Esophagus squamous epithelium (tissue), 5 donors: ENCODE measurements at regions not wholly inside any gene's neighbourhood (a gene's known extent, or its start where the extent isn't known, plus 50 kb on each side); places are given as distances from the start of the nearest gene placed in this dataset.

Source experiments
- DNase-seq: peaks from one replicate; lab custom pipeline; 2025; lab: John Stamatoyannopoulos, UW
- H3K27ac ChIP-seq, 4 donors: fragments of 200-600 bp; sonication (generic); one replicate each; pipeline ENCODE4 v1.5.1; 2016 to 2019; ENCODE audit warnings: mild to moderate bottlenecking in 1 of 4
- H3K27me3 ChIP-seq, 4 donors: fragments of 200-600 bp; sonication (generic); 1 replicate in 3 of 4; 2 replicates in 1 of 4; pipeline versions ENCODE4 v1.5.1 to v1.6.0; 2017 to 2021; ENCODE audit warnings: antibody characterized with exemption in 1 of 4
- H3K36me3 ChIP-seq, 3 donors: fragments of 200-600 bp; sonication (generic); one replicate each; pipeline ENCODE4 v1.5.1; 2016 to 2019
- H3K4me1 ChIP-seq, 3 donors: fragments of 200-600 bp; sonication (generic); one replicate each; pipeline ENCODE4 v1.5.1; 2017 to 2019
- H3K4me3 ChIP-seq, 4 donors: fragments of 200-600 bp; sonication (generic); 1 replicate in 3 of 4; 2 replicates in 1 of 4; pipeline ENCODE4 v1.5.1; 2016 to 2019; ENCODE audit warnings: mild to moderate bottlenecking in 2 of 4, moderate library complexity in 1 of 4
- H3K9me3 ChIP-seq, 3 donors: fragments of 200-600 bp; sonication (generic); one replicate each; pipeline ENCODE4 v1.5.1; 2016 to 2019
- POLR2A ChIP-seq, 4 donors: fragments of 450-650 bp; IDR thresholded peaks; one replicate each; pipeline ENCODE4 v1.6.1; 2017; ENCODE audit warnings: antibody characterized with exemption in 4 of 4, mild to moderate bottlenecking in 4 of 4, moderate library complexity in 3 of 4
- WGBS, 2 donors: methylation state at CpG; one replicate each; pipeline ENCODE4 v1.1.5; 2018; 5-methylcytosine and 5-hydroxymethylcytosine counted together
- intact Hi-C: fragments of 100-400 bp; cut with DNase I; formaldehyde crosslinking; loops from one replicate; pipeline ENCODE4 v1.15.0; 2022
- TF ChIP-seq, protein P1 (sequence below), 6 experiments: fragments of 450-650 bp in 4 of 6; fragments of 200-600 bp in 2 of 6; sonication (generic) in 2 of 6; IDR thresholded peaks; one replicate each; pipeline ENCODE4 v1.5.1; 2016 to 2019; ENCODE audit warnings: antibody characterized with exemption in 6 of 6, mild to moderate bottlenecking in 4 of 6, moderate library complexity in 4 of 6
- donor health status: DM: yes; HTN: yes; CAD: no.

DNA sequence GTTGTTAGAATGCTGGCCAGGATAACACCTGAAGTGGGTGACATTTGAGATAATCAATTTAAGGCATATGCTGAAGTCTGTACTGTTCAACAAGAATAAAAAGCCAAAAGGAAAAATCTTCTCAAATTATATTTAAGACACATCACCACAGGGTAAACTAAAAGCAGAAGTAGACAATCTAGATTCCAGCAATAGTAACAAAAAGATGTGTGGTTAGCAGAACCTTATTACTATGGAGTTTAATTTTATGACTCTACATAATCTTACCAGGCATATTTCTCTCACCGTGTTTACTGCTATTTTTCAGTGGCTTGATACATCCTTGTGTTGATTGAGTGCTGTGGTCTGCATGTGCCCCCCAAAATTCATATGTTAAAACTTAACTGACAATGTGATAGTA is 300.4 kb upstream of the ZP4 start:
- no peak for DNase-seq
- no peak overlapping the region for H3K27ac ChIP-seq
- H3K27me3 ChIP-seq, result no peaks in the 10 kb centered on the region
- H3K4me1 ChIP-seq, result peaks cover 0 to 7% (median 0%) of the 10 kb centered on the region in 3 donors
- H3K36me3 ChIP-seq, result no peaks in the 10 kb centered on the region
- WGBS, 2 donors, result 60 to 71% methylated on average over 1 of the region's 1 CpG
- no peak overlapping the region for H3K4me3 ChIP-seq
- TF ChIP-seq, protein P1, sequence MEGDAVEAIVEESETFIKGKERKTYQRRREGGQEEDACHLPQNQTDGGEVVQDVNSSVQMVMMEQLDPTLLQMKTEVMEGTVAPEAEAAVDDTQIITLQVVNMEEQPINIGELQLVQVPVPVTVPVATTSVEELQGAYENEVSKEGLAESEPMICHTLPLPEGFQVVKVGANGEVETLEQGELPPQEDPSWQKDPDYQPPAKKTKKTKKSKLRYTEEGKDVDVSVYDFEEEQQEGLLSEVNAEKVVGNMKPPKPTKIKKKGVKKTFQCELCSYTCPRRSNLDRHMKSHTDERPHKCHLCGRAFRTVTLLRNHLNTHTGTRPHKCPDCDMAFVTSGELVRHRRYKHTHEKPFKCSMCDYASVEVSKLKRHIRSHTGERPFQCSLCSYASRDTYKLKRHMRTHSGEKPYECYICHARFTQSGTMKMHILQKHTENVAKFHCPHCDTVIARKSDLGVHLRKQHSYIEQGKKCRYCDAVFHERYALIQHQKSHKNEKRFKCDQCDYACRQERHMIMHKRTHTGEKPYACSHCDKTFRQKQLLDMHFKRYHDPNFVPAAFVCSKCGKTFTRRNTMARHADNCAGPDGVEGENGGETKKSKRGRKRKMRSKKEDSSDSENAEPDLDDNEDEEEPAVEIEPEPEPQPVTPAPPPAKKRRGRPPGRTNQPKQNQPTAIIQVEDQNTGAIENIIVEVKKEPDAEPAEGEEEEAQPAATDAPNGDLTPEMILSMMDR (IDR thresholded peaks at IDR 0.05), result no peak
- no peak for TF ChIP-seq POLR2A (IDR thresholded peaks at IDR 0.05)
- intact Hi-C loops, result no loop called here
- H3K9me3 ChIP-seq, result no peaks in the 10 kb centered on the region

DNA sequence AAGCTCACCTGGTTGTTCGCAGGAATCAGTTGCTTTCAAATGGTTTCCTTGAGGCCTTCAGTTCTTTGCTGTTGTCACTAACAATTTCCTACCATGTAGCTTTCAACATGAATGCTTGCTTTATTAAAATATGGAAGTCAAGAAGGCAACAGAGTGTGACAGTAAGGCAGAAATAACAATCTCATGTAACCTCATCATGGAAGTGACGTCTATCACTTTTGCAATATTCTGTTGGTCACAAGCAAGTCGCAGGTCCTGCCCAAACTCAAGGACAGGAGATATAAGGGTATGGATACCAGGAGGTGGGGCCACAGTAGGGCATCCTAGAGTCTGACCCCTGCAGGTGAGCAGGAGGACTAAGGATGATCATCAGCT is 296.8 kb upstream of the ZP4 start:
- peaks cover 0 to 3% (median 0%) of the 10 kb centered on the region in 3 donors for H3K9me3 ChIP-seq
- no peak overlapping the region for H3K4me3 ChIP-seq
- WGBS, 2 donors, result 77 to 94% methylated on average over 2 to 3 of the region's 3 CpGs
- H3K36me3 ChIP-seq, result no peaks in the 10 kb centered on the region
- TF ChIP-seq, protein P1 (IDR thresholded peaks at IDR 0.05), result no peak
- no peak for TF ChIP-seq POLR2A (IDR thresholded peaks at IDR 0.05)
- intact Hi-C loops, result no loop called here
- H3K27me3 ChIP-seq, result no peaks in the 10 kb centered on the region
- no peak for DNase-seq
- no peaks in the 10 kb centered on the region for H3K4me1 ChIP-seq
- no peak overlapping the region for H3K27ac ChIP-seq

DNA sequence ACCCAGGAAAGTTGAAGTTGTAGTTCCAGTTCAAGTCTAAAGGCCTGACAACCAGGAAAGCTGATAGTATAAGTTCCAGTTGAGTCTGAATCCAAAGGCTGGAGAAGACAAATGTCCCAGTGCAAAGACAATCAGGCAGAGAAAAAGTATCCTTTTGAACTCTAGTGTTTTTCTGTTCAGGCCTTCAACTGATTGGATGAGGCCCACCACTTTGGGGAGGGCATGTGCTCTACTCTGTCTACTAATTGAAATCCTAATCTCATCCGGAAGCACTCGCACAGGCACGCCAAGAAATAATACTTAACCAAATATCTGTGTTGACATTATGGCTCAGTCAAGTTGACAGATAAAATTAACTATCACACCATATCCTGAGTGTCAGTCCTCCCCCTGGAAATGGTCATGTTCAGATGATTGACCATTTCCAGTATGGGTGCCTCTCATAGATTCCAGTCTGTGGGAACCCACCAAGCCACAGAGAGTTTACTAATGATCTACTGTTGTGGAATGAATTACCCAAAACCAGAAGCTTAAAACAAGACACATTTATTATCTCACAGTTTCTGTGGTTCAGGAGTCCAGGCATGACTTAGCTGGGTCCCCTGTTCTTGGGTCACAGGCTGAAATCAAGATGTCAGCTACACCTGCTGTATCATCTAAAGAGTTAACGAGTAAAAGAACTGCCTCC is 296.3 kb upstream of the ZP4 start:
- H3K36me3 ChIP-seq, result no peaks in the 10 kb centered on the region
- peaks cover 0 to 7% (median 4%) of the 10 kb centered on the region in 3 donors for H3K9me3 ChIP-seq
- TF ChIP-seq POLR2A (IDR thresholded peaks at IDR 0.05), result no peak
- TF ChIP-seq, protein P1 (IDR thresholded peaks at IDR 0.05), result no peak
- no peaks in the 10 kb centered on the region for H3K27me3 ChIP-seq
- no peak overlapping the region for H3K27ac ChIP-seq
- no peak overlapping the region for H3K4me3 ChIP-seq
- intact Hi-C loops, result no loop called here
- no peak for DNase-seq
- WGBS, 2 donors, result 63 to 85% methylated on average over 4 of the region's 4 CpGs
- H3K4me1 ChIP-seq, result no peaks in the 10 kb centered on the region

DNA sequence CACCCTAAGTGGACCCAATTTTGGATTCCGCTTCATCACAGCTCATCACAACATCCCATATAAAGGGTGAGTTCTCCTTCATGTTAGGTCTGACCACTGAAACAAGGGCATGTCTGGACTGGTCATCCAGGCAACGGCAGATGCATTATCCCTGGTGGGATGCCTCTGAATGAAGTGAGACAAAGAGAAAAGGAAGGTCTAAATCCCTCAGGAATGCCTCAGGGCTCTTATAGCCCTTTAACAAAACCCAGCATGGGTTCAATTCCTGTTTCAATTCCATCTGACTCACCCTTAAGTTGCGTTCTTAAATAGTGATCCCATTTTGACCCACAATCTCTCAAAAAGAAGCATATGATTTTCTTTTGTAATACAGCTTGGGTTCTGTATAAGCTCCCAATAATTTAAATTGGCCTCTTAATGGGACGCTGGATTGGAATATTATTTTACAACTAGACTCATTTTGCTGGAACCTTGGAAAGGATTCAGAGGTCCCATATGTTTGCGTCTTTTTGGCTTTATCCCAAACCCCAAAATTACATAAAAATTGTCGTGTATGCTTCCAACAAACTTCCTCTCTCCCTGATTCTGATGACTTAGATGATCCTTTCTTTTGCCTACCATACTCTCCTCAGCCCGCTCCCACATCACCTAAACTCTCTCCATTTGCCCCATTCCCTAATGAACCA is 287.4 kb upstream of the ZP4 start:
- Histone ChIP-seq H3K4me1 (peaks cover 0 to 13% (median 0%) of the 10 kb centered on the region in 3 donors), H3K27ac (no peak overlapping the region), H3K27me3 (no peaks in the 10 kb centered on the region), H3K4me3 (no peak overlapping the region), H3K9me3 (peaks cover 0 to 13% (median 7%) of the 10 kb centered on the region in 3 donors), H3K36me3 (no peaks in the 10 kb centered on the region)
- intact Hi-C loops, result no loop called here
- 50 to 56% methylated on average over 6 to 7 of the region's 7 CpGs for WGBS, 2 donors
- TF ChIP-seq, protein P1 (IDR thresholded peaks at IDR 0.05), result no peak
- TF ChIP-seq POLR2A (IDR thresholded peaks at IDR 0.05), result no peak
- no peak for DNase-seq

DNA sequence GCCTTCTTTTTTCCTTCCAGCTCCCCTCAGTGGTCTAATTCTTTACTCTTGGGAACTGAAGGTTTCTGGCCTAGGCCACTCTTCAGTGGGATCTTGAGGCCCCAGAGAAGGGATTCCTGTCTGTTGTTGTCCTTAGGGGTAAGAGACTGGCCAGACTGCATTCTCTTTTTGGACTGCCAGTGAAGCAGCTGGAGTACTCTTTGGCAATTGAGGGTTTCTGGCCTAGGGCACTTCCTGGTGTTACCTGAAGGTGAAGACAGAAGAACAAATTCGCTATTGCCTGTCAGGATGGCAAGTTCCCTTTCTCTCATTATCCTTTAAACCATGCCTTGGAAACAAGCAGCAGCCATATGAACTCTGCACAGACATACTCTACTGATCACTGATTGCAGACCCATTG is 286.6 kb upstream of the ZP4 start:
- peaks cover 0 to 8% (median 6%) of the 10 kb centered on the region in 3 donors for H3K9me3 ChIP-seq
- no peak overlapping the region for H3K27ac ChIP-seq
- WGBS, 2 donors, result 11 to 25% methylated on average over 1 of the region's 1 CpG
- intact Hi-C loops, result no loop called here
- H3K36me3 ChIP-seq, result no peaks in the 10 kb centered on the region
- DNase-seq, result no peak
- H3K27me3 ChIP-seq, result no peaks in the 10 kb centered on the region
- H3K4me3 ChIP-seq, result no peak overlapping the region
- TF ChIP-seq POLR2A (IDR thresholded peaks at IDR 0.05), result no peak
- TF ChIP-seq, protein P1 (IDR thresholded peaks at IDR 0.05), result no peak
- H3K4me1 ChIP-seq, result peaks cover 0 to 13% (median 0%) of the 10 kb centered on the region in 3 donors
